ENCODE measurements at regions not wholly inside any gene's neighbourhood (a gene's known extent, or its start where the extent isn't known, plus 50 kb on each side); places are given as distances from the start of the nearest gene placed in this dataset.
A peak's percentile ranks its signal among the peaks of the same experiment; 100 is the strongest.

DNA sequence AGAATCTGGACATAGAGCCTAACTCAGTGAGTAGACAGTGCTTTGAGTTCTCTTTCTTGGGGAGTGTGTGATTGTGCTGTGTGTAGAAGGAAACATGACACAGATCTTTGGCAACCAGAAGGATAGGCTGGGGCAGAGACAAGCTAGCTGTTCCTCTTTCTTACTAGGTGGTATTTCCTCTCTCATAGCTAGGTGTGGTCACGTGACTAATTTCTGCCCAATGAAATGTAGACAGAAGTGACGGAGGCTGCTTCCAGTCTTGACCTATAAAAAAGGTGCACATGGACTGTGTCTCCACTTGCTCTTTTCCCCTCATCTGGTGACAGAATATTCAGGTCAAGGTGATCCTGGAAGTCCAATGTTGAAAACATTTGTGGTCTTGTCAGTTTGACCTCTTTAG lies 92.5 kb upstream of the NFIB start:
- TF ChIP-seq CTCF (IDR thresholded peaks at IDR 0.05; ENCODE audit: control insufficient read depth, extremely low read depth, insufficient read depth), result no peak
- DNase-seq (ENCODE audit: low read depth), result no peak
- H3K4me3 ChIP-seq (ENCODE audit: low read depth, low read length), result no peak overlapping the region

- no peak for DNase-seq (ENCODE audit: low read depth)
- H3K4me3 ChIP-seq (ENCODE audit: low read depth, low read length), result no peak overlapping the region
- no peak for TF ChIP-seq CTCF (IDR thresholded peaks at IDR 0.05; ENCODE audit: control insufficient read depth, extremely low read depth, insufficient read depth)
Observed at GRCh38 chr9:14405176-14405706, 91.3 kb upstream of the NFIB start.

DNA sequence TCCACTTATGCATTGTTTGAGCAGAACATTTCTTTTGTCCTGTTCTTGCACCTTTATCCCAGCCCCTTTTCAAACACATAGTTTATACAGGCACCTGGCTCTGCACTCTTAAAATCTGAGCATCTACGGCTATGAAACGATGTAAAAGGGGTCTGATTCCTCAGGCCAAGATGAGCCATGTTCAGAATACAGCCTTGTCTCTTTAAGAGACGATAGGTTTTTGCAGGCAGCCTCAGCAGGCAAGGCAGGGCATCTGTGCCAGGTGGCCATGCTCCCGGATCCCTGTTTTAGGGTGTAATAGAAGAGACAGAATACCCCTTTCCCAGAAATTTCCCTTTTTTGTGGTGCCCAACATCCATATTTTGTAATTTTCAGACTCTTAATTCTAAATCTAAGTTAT lies 89.1 kb upstream of the NFIB start:
- no peak for TF ChIP-seq CTCF (IDR thresholded peaks at IDR 0.05; ENCODE audit: control insufficient read depth, extremely low read depth, insufficient read depth)
- no peak overlapping the region for H3K4me3 ChIP-seq (ENCODE audit: low read depth, low read length)
- no peak for DNase-seq (ENCODE audit: low read depth)

GRCh38 chr9:14402583-14402982 lies 88.6 kb upstream of the NFIB start:
- no peak for TF ChIP-seq CTCF (IDR thresholded peaks at IDR 0.05; ENCODE audit: control insufficient read depth, extremely low read depth, insufficient read depth)
- no peak overlapping the region for H3K4me3 ChIP-seq (ENCODE audit: low read depth, low read length)
- DNase-seq (ENCODE audit: low read depth), result no peak

DNA sequence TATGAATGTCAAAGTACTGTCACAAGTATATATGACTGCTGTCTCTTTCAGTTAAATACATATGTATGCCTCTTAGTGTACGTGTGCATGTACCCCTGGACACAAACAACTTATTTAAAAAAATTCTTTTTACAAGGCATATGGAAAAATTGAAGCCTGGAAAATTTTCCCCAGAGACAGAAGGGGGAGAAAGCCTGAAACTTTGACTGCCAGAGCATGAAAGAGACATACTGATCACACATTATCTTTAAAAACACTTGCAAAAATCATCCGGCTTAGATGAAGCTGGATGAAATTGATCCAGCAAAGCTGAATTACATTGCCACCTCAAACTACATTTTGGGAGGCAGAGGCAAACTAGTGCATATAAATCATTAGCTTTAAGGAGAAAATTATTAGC lies 88.0 kb upstream of the NFIB start:
- no peak for TF ChIP-seq CTCF (IDR thresholded peaks at IDR 0.05; ENCODE audit: control insufficient read depth, extremely low read depth, insufficient read depth)
- H3K4me3 ChIP-seq (ENCODE audit: low read depth, low read length), result no peak overlapping the region
- DNase-seq (ENCODE audit: low read depth), result no peak

- peak; percentile 66 for TF ChIP-seq CTCF (IDR thresholded peaks at IDR 0.05; ENCODE audit: control insufficient read depth, extremely low read depth, insufficient read depth)
- DNase-seq (ENCODE audit: low read depth), result no peak
- H3K4me3 ChIP-seq (ENCODE audit: low read depth, low read length), result no peak overlapping the region
Observed at GRCh38 chr9:14400658-14400995, 86.7 kb upstream of the NFIB start.
